Activated T-cell treated with anti-CD3 and anti-CD28 coated beads, Interleukin-2, amount 50 U/mL, for 72 hours (primary cell): ENCODE measurements at regions not wholly inside any gene's neighbourhood (a gene's known extent, or its start where the extent isn't known, plus 50 kb on each side); places are given as distances from the start of the nearest gene placed in this dataset.

Experiments
- ATAC-seq, 2 donors: fragments of 150-1000 bp; cut with Tn5 transposase; replicated peaks in 1 of 2; 2 replicates each; pipeline ENCODE4 v1.10.0; 2021; ENCODE audit warnings: moderate library complexity in 2 of 2, mild to moderate bottlenecking in 1 of 2
- DNase-seq, 2 donors: peaks; one replicate each; pipeline ENCODE4 v3.0.0; 2021 to 2022; ENCODE audit warnings: mixed read lengths in 1 of 2
- H3K27ac Mint-ChIP-seq: one replicate; pipeline ENCODE4 v1.8.0; 2022; ENCODE audit warnings: mild to moderate bottlenecking, moderate library complexity, mixed read lengths
- H3K27me3 Mint-ChIP-seq: one replicate; pipeline ENCODE4 v1.8.0; 2022; ENCODE audit warnings: low read depth, mixed read lengths
- H3K36me3 Mint-ChIP-seq, 2 donors: one replicate each; pipeline ENCODE4 v1.8.0; 2022; ENCODE audit warnings: mixed read lengths in 2 of 2, mild to moderate bottlenecking in 1 of 2; ENCODE audit not compliant: insufficient read depth in 2 of 2
- H3K4me1 Mint-ChIP-seq: one replicate; pipeline ENCODE4 v1.8.0; 2022; ENCODE audit warnings: low read depth, mixed read lengths
- H3K4me3 Mint-ChIP-seq, 2 donors: one replicate each; pipeline ENCODE4 v1.8.0; 2022; ENCODE audit warnings: mild to moderate bottlenecking in 2 of 2, mixed read lengths in 2 of 2, moderate library complexity in 2 of 2
- H3K9me3 Mint-ChIP-seq, 2 donors: one replicate each; pipeline ENCODE4 v1.8.0; 2022; ENCODE audit warnings: mixed read lengths in 2 of 2

DNA sequence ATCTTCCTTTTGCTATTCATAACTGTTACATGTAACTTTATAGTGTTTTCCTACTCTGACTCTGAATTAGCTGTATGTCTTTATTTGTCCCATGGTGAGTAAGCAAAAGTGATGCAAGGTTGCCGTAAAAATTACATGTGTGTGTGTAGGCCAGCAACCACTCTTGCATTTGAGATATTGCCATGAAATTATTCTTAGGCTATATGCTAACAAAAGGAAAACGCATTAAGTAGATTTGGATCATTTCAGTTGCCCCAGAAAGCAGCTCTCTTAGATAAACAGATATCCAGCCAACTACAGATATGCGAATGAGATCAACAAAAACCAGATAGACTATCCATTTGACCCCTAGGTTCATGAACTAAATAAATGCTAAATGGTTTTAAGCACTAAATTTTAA lies 73.6 kb downstream of the CYLC2 start:
- Mint-ChIP-seq H3K27me3 (no peaks in the 10 kb centered on the region), H3K9me3 (peaks cover 0 to 3% of the 10 kb centered on the region in 2 donors), H3K4me3 (no peak overlapping the region), H3K36me3 (no peaks in the 10 kb centered on the region), H3K27ac (no peak overlapping the region), H3K4me1 (no peaks in the 10 kb centered on the region)
- ATAC-seq (no peak), DNase-seq (no peak)

DNA sequence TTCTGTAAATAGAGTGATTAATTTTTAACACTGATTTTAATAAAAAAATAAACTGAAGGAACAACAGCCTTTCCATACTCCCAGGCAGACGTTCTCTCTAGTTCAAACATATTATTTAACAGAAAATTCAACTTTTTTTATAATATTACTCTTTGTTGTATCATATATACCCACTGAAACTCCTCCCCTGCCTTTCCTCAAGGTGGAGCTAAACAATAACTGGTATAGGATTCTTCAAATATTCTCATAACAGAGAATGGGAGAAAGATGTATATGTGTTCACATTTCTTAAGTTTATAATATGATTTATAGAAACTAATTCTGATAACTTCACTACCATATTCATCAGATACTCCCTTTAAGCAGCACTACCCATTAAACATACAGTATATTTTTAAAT lies 83.4 kb downstream of the CYLC2 start:
- Mint-ChIP-seq H3K36me3 (no peaks in the 10 kb centered on the region), H3K9me3 (peaks cover 6 to 7% of the 10 kb centered on the region in 2 donors), H3K27ac (no peak overlapping the region), H3K4me1 (no peaks in the 10 kb centered on the region), H3K27me3 (no peaks in the 10 kb centered on the region), H3K4me3 (no peak overlapping the region)
- DNase-seq (no peak), ATAC-seq (no peak)

DNA sequence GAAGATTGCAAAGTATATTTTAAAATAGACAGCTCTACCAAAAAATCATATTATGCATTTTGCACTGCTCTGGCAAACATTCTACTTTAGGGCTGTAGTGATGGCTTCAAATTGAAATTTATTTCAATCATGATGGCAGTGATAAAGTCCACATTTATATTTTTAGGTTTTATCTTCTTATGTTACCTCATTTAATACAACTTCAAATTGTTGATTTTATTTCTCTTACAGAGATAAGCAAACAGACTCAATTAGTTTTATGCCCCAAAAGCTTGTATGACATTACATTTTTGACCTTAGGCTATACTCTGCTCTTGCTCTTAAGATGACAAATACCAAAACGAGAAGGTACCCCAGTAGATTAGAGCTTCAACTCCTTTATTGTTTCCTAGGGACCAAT lies 87.4 kb downstream of the CYLC2 start:
- no peak overlapping the region for H3K4me3 Mint-ChIP-seq
- H3K36me3 Mint-ChIP-seq, result no peaks in the 10 kb centered on the region
- H3K27ac Mint-ChIP-seq, result no peak overlapping the region
- H3K27me3 Mint-ChIP-seq, result no peaks in the 10 kb centered on the region
- H3K9me3 Mint-ChIP-seq, result peaks cover 0 to 3% of the 10 kb centered on the region in 2 donors
- DNase-seq (no peak), ATAC-seq (no peak)
- no peaks in the 10 kb centered on the region for H3K4me1 Mint-ChIP-seq

DNA sequence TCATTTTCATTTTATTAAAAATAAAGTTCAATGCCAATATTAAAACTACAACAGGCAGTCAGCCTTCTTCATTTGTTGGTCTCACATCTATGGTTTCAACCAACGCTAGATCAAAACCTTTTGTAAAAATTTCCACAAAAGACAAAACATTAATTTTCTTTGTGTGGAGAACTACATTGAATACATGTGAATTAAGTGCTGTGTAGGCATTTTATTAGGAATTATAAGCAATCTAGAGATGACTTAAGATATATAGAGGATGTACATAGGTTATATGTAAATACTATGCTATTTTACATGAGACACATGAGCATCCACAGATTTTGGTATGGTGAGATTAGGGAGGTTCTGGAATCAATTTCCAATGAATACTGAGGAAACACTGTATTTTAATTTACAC lies 94.2 kb downstream of the CYLC2 start:
- Mint-ChIP-seq H3K9me3 (no peaks in the 10 kb centered on the region), H3K27ac (no peak overlapping the region), H3K36me3 (no peaks in the 10 kb centered on the region), H3K4me1 (no peaks in the 10 kb centered on the region), H3K4me3 (no peak overlapping the region), H3K27me3 (no peaks in the 10 kb centered on the region)
- ATAC-seq (no peak), DNase-seq (no peak)

DNA sequence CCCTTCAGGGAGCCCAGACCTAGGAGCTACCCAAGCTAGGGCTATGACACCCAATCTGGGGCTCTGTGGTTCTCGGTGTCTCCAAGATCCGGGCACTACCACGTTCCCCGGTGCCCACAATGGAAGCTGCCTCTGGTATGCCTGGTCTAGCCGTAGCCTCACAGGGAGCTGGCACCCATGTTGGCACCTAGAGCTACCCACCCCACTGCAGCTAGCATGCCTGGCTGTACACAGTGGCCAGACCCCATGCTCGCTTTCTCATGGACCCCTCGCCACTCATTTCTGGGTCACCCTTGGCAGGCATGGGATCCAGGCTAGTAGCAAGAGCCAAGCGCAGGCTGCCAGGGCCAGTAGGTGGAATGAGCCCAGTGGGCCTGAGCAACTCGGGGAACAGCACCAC lies 109.0 kb downstream of the CYLC2 start:
- no peak for ATAC-seq
- Mint-ChIP-seq H3K9me3 (peaks cover 2% of the 10 kb centered on the region in 2 donors), H3K27ac (no peak overlapping the region)

DNA sequence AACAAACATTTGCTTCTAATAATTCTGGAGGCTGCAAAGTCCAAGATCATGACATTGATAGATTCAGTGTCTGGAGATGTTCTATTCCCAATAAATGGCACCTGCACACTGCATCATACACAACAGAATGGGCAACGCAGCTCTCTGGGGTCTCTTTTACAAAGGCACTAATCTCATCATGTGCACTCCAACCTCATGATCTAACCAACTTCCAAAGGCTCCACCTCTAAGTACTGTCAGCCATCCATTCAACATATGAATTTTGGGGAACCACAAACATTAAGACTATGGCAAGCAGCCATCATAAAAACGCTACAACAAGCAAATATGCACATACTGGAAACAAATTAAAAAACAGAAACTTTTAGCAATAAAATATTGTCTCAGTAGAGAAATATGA lies 121.1 kb downstream of the CYLC2 start:
- ATAC-seq, result no peak
- H3K4me1 Mint-ChIP-seq, result no peaks in the 10 kb centered on the region
- H3K27ac Mint-ChIP-seq, result no peak overlapping the region
- H3K36me3 Mint-ChIP-seq, result no peaks in the 10 kb centered on the region
- H3K27me3 Mint-ChIP-seq, result no peaks in the 10 kb centered on the region
- H3K9me3 Mint-ChIP-seq, result peaks cover 0 to 3% of the 10 kb centered on the region in 2 donors
- DNase-seq, result no peak
- H3K4me3 Mint-ChIP-seq, result no peak overlapping the region

More for the DNA sequence above, 109.0 kb downstream of the CYLC2 start:
- Mint-ChIP-seq H3K36me3 (no peaks in the 10 kb centered on the region), H3K4me3 (no peak overlapping the region), H3K4me1 (no peaks in the 10 kb centered on the region), H3K27me3 (no peaks in the 10 kb centered on the region)
- DNase-seq, result no peak

DNA sequence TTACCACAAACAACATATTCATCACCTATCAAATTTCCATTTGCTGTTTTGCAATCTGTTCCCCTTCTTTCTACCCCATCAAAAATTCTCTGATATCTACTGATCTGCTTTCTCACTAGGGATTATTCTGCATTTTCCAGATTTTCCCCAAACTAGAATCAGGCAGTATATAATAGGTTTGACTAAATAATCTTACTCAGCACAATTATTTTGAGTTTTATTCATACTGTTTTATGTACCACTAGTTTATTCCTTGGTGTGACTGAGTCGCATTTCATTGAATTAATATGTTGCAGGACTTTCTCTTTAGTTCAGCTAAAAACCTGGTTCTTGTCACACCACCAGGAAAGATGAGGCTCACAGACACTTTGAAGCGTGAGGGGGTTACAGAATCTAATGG lies 131.4 kb downstream of the CYLC2 start:
- Mint-ChIP-seq H3K27ac (no peak overlapping the region), H3K27me3 (no peaks in the 10 kb centered on the region), H3K4me3 (no peak overlapping the region), H3K9me3 (peaks cover 4 to 9% of the 10 kb centered on the region in 2 donors), H3K4me1 (no peaks in the 10 kb centered on the region), H3K36me3 (peaks cover 0 to 1% of the 10 kb centered on the region in 2 donors)
- ATAC-seq (no peak), DNase-seq (no peak)

DNA sequence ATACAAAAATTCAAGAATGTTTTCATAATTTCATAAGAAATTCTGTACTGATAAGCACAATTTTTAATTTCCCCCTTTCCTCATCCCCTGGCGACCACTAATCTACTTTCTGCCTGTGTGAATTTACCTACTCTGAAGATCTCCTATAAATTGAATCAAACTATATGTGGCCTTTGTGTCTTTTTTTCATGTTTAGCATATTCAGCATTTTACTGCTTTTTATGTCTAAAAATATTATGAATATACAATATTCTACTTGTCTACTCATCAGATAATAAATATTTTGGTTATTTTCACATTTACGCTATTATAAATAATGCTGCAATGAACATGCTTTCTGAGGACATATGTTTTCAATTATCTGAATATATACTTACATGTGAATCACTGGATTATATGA lies 144.8 kb downstream of the CYLC2 start:
- Mint-ChIP-seq H3K4me1 (no peaks in the 10 kb centered on the region), H3K9me3 (peaks cover 1 to 2% of the 10 kb centered on the region in 2 donors), H3K27me3 (no peaks in the 10 kb centered on the region), H3K36me3 (no peaks in the 10 kb centered on the region), H3K4me3 (no peak overlapping the region), H3K27ac (no peak overlapping the region)
- DNase-seq (no peak), ATAC-seq (no peak)

DNA sequence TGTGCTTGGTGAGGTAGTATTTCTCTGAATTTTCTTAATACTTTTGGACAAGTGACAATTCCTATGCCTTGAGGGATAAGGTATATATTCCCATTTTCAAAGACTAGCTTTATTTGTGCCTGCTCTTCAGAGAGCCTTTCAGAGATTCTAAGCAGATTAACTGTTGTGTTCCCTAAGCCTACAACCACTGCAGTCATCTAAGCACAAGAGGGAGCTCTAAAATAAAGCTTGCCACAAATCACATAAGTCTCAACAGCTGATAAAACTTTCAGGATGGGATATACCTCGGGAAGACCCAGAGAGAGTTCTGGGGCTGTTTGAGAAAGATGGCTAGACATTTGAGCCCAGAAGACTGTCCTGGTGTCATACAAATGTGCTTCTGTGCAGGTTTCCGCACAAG lies 157.3 kb downstream of the CYLC2 start:
- Mint-ChIP-seq H3K27me3 (no peaks in the 10 kb centered on the region), H3K27ac (no peak overlapping the region), H3K4me3 (no peak overlapping the region), H3K9me3 (peaks cover 12 to 17% of the 10 kb centered on the region in 2 donors), H3K4me1 (no peaks in the 10 kb centered on the region), H3K36me3 (peaks cover 0 to 5% of the 10 kb centered on the region in 2 donors)
- DNase-seq (no peak), ATAC-seq (no peak)

DNA sequence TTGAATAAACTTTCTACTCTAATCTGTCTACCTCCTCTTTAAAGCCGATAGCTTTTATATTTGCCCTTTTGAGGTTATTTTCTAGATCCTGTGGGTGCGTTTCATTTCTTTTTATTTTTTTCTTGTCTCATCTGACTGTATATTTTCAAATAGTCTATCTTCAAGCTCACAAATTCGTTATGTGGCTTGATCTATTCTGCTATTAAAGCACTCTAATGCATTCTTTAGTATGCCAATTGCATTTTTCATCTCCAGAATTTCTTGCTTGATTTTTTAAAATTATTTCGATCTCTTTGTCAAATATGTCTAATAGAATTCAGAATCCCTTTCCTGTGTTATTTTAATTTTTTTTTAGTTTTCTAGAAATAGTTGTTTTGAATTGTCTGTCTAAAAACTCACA lies 172.4 kb downstream of the CYLC2 start:
- no peak overlapping the region for H3K27ac Mint-ChIP-seq
- H3K9me3 Mint-ChIP-seq, result peaks cover 4 to 5% of the 10 kb centered on the region in 2 donors
- H3K27me3 Mint-ChIP-seq, result no peaks in the 10 kb centered on the region
- H3K4me1 Mint-ChIP-seq, result no peaks in the 10 kb centered on the region
- ATAC-seq (no peak), DNase-seq (no peak)
- no peaks in the 10 kb centered on the region for H3K36me3 Mint-ChIP-seq
- no peak overlapping the region for H3K4me3 Mint-ChIP-seq

DNA sequence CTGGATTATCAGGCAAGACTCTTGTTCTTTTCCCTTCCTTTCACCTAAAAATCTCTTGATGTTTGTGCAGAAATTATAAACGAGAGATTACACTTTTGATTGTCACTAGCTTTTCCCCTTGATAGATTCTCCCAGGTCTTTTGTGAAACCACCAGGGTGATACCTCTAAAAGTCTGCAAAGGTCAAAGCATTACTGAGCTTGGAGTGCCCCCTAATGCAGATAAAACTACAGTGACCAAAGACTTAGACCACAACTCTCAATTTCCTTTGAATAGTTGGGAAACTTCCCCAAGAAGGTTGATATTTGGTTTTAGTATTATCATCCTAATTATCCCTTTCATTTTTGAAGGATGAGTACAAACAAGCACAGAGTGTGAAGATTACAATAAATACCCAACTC lies 173.1 kb downstream of the CYLC2 start:
- peaks cover 4 to 5% of the 10 kb centered on the region in 2 donors for H3K9me3 Mint-ChIP-seq
- H3K27ac Mint-ChIP-seq, result no peak overlapping the region

DNA sequence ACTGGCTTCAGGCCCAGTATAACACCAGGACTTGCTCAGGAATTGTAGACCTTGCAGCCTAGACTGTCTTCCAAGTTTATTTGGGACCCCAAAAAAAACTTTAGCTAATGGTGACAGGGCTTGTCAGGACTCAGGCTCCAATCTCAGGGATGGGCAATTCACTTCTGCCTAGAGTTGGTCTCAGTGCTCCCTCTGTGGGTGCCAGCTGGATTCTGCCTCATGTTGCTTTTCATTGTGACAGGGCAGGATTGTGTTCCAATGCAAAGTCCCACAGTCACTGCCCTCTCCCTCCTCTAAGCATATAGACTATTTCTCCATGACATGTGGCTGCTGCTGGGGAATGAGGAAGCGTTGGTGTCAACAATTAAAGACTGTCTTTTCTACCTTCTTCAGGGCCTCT lies 174.7 kb downstream of the CYLC2 start:
- no peak for DNase-seq
- H3K4me3 Mint-ChIP-seq, result no peak overlapping the region
- no peaks in the 10 kb centered on the region for H3K4me1 Mint-ChIP-seq
- ATAC-seq, result no peak
- peaks cover 4 to 5% of the 10 kb centered on the region in 2 donors for H3K9me3 Mint-ChIP-seq
- H3K27me3 Mint-ChIP-seq, result no peaks in the 10 kb centered on the region
- H3K27ac Mint-ChIP-seq, result no peak overlapping the region
- H3K36me3 Mint-ChIP-seq, result no peaks in the 10 kb centered on the region

More for the DNA sequence above, 173.1 kb downstream of the CYLC2 start:
- no peak for DNase-seq
- H3K36me3 Mint-ChIP-seq, result no peaks in the 10 kb centered on the region
- no peaks in the 10 kb centered on the region for H3K4me1 Mint-ChIP-seq
- no peaks in the 10 kb centered on the region for H3K27me3 Mint-ChIP-seq
- no peak for ATAC-seq
- no peak overlapping the region for H3K4me3 Mint-ChIP-seq

DNA sequence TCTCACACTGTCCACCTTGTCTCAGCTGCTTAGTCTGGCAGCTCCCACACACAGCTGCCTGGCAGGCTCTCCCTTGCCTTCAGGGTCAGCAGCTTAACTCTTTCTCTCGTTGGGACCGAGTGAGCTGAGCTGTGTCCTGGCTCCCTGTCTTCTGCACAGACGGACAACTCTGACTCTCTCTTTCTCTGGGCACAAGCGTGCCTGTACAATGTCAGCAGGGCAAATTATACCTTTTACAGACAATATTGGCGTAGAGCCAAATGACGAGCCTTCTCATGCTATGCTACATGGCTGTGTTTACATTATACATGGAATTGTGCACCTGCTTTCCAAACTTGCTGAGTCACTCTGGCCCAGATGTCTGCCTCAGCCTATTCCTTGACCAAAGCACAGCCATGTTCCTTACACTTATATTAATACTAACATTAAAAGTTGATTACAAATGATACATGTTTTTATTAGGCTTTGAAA lies 188.6 kb downstream of the CYLC2 start:
- Mint-ChIP-seq H3K9me3 (peaks cover 2 to 12% of the 10 kb centered on the region in 2 donors), H3K4me3 (no peak overlapping the region), H3K27ac (no peak overlapping the region), H3K27me3 (no peaks in the 10 kb centered on the region), H3K4me1 (no peaks in the 10 kb centered on the region), H3K36me3 (no peaks in the 10 kb centered on the region)
- ATAC-seq, result no peak
- no peak for DNase-seq

DNA sequence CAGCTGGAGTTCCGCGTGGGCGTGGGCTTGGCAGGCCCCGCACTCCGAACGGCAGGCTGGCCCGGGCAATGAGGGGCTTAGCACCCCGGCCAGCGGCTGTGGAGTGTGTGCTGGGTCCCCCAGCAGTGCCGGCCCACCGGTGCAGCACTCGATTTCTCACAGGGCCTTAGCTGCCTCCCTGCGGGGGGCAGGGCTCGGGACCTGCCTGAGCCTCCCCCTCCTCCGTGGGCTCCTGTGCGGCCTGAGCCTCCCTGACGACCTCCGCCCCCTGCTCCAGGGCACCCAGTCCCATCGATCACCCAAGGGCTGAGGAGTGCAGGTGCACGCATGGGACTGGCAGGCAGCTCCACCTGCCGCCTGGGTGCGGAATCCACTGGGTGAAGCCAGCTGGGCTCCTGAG lies 191.8 kb downstream of the CYLC2 start:
- Mint-ChIP-seq H3K27ac (no peak overlapping the region), H3K4me1 (no peaks in the 10 kb centered on the region), H3K36me3 (no peaks in the 10 kb centered on the region), H3K4me3 (no peak overlapping the region), H3K27me3 (no peaks in the 10 kb centered on the region), H3K9me3 (peaks cover 4 to 10% of the 10 kb centered on the region in 2 donors)
- DNase-seq (no peak), ATAC-seq (no peak)
